ENCODE measurements at regions not wholly inside any gene's neighbourhood (a gene's known extent, or its start where the extent isn't known, plus 50 kb on each side); places are given as distances from the start of the nearest gene placed in this dataset.

DNA sequence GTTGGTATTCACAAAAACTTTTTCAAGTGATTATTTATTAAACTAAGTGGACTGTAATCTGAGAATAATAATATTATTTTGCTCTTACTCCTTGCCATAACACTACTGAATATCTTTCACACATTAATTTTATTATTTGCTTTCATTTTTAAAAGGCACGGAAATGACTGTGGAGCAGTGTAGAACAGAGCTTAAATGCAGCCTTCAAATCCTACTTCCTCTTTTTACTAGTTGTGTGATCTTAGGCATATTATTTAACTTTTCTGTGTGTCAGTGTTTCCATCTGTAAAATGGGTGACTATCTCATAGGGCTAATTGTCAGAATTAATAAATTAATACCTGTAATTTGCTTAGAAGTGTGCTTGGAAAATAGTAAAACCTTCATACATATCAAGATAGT lies 55.5 kb upstream of the SLC8A1 start:
- no peak for DNase-seq

DNA sequence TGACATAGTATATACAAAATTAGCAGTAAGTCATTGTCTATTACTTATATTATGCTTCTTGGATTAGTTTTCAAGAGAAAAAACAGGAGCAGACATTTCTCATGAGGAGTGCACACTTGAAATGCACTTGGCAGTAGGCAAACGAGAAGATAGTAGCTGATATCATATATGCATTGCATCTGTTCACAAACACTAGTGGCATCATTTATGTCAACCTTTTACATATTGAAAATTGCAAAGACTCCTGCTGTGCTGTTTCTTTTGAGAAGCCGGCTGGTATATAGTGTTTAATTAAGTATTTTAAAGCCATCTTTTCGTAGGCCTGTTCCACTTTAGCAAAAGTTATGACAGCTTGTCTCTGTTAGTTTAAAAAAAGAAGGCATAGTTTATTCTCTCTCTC lies 58.4 kb upstream of the SLC8A1 start:
- no peak for DNase-seq

GRCh38 chr2:40511661-40512213 lies 59.8 kb upstream of the SLC8A1 start:
- no peak for DNase-seq

- DNase-seq: no peak
These were observed 60.4 kb upstream of the SLC8A1 start for GRCh38 chr2:40512256-40512655.

- no peak for DNase-seq
These were observed 61.3 kb upstream of the SLC8A1 start for GRCh38 chr2:40513201-40513600.

DNA sequence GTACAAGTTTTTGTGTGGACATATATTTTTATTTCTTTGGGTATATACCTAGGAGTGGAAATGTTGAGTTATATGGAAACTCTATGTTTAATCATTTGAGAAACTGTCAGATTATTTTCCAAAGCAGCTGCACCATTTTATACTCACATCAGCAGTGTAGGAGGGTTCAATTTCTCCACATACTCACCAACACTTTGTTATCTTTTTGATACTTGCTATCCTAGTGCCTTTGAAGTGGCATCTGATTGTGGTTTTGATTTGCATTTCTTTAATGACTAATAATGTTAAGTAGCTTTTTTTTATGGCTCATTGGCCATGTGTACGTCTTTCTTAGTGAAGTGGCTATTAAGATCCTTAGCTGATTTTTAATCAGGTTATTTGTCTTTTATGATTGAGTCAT lies 64.7 kb upstream of the SLC8A1 start:
- no peak for DNase-seq

DNA sequence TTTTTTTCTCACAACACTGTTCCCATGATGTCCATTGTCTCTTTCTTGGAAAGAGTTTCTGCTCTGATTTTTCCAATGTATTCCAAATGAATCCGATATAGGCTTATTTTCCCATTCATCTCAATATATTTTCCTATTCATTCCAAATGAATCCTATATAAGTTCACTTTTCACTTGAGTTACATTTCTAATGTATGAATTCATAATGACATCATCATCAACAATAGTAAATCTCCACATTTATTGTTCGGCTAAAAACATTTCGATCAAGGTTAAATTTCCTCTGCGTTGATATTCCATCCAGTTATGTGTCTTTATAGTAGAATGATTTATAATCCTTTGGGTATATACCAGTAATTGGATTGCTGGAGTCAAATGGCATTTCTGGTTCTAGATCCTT lies 76.7 kb upstream of the SLC8A1 start:
- no peak for DNase-seq

GRCh38 chr2:40531359-40531758 lies 79.5 kb upstream of the SLC8A1 start:
- DNase-seq: no peak

- no peak for DNase-seq
These were observed 82.6 kb upstream of the SLC8A1 start for GRCh38 chr2:40534528-40534927.

- DNase-seq: no peak
These were observed 84.1 kb upstream of the SLC8A1 start for GRCh38 chr2:40535972-40536371.

GRCh38 chr2:40540026-40540425 lies 88.1 kb upstream of the SLC8A1 start:
- no peak for DNase-seq

DNA sequence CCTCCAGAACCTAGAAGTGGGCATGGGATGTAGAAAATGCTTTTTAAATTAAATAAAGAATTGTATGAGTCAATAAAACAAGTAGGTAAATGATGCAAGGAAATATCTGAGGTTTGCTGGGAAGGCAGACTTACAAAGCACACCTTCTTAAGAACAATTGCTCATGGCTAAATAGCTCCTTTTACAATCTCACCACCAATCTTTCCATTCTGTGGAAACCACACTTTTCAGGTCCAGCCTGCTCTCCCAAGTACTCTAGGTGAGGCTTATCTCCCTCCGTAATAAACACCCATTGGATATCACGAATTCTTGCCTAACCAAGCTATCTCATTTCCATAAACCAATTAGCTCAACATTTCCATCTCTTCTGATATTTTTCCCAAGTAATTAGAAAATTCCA lies 91.5 kb upstream of the SLC8A1 start:
- DNase-seq: no peak

DNA sequence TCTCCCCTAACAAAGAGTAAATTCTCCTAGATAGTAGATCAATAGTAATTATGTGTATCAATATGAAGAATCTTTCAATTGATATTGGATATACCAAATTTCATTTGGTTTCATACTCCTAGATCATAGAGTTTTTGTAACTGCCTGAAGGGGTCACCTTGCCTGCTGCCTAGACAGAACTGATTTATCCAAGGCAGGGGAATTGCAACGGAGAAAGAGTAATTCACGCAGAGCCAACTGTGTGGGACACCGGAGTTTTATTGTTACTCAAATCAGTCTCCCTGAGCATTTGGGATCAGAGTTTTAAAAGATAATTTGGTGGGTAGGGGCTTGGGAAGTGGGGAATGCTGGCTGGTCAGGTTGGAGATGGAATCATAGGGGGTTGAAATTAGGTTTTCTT lies 92.2 kb upstream of the SLC8A1 start:
- no peak for DNase-seq

GRCh38 chr2:40545645-40546044 lies 93.8 kb upstream of the SLC8A1 start:
- no peak for DNase-seq

DNA sequence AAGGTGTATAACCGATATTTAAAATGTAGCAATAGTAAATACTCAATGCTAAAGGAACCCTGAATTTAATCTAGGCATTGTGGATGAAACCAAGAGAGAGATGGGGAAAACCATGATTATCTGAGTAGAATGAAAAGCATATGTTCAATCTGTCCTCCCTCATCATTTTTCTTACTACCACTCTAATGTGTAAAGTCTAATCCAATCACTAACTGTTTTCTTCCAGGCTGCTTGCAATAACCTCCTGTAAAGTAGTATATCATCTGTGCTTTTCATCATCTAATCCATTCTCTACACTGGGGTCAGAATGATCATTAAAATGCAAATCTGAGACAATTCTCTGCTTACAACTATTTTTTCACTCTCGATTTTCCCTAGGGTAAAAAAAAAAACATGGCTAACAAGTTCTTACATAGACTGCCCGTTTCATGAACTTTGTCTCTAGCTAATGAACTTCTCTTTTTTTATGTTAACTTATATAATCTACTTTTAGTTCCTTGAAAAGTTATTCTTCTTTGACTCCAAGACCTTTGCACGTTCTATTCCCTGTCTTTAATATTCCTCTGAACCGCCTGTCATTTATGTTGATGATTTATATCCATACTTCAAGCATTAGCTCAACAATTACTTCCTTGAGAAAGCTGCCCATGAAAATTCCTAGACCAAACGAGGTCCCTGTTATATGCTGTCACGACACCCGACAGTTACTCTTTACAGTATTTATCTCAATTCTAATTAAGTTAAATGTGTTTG lies 94.7 kb upstream of the SLC8A1 start:
- no peak for DNase-seq

DNA sequence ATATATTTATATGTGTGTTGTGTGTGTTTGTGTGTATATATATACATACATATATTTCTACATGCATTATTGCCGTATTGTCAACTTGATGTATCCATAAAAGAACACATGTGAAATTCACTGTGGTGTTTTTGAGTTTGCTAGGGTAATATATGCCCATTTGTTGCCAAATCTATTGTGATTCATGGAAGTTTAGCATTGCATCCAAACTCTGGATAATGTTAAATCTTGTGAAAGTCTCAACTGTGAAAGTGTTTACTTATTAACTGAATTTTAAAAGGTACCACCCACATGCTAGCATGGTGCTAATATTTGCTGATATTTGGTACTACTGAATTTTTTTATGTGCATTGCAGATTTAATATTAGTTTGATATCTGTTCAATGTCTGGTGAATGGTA lies 96.6 kb upstream of the SLC8A1 start:
- DNase-seq: no peak

- DNase-seq: no peak
These were observed 98.2 kb upstream of the SLC8A1 start for GRCh38 chr2:40550085-40550484.

GRCh38 chr2:40551081-40551480 lies 99.2 kb upstream of the SLC8A1 start:
- no peak for DNase-seq

DNA sequence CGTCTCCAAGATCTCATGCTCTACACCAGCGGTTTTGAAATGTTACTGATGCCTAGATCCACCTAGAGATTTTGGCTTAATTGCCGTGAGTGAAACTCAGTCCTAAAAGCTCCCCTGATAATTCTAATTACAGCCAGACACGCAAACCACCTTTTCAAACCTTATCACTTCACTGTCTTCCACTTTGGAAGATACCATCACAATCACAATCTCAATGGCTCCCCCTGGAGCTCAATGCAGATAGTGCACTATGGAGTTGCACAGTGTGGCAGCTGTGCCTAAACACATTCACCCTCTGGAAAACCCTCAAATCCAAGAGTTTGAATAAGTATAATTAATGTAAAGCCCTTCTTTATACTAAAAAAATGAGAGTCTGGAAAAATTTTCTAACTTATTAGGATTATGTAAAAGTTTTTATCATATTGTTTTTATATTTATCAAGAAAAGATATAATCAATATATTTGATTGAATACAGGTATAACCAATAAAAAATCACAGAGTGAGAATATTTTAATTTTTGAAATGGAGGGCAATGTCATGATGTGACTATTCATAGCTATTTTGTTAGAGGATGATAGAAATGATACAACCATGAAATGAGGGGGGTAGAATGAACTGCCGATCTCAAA lies 102.9 kb upstream of the SLC8A1 start:
- no peak for DNase-seq

GRCh38 chr2:40556293-40556692 lies 104.4 kb upstream of the SLC8A1 start:
- no peak for DNase-seq

- DNase-seq: no peak
These were observed 104.8 kb upstream of the SLC8A1 start for GRCh38 chr2:40556739-40557138.

DNA sequence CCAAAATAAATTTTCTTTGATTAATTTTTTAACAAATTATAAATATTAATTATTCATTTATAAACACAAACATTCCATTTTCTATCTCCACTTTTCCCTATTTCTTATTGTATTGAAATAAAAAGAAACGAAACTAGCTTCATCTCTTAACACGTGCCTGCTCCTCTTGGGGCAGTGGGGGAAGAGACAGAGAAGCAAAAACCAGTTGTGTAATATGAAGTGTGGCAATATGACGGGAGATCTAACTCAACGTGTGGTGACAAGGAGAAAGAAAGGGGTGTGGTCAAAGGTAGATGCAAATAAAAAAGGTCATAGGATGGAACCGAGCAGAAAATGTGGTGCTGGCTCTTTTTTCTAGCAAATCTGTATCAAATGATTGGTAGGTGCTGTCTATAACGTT lies 106.9 kb upstream of the SLC8A1 start:
- no peak for DNase-seq

- no peak for DNase-seq
These were observed 107.3 kb upstream of the SLC8A1 start for GRCh38 chr2:40559175-40559574.

GRCh38 chr2:40564184-40564583 lies 112.3 kb upstream of the SLC8A1 start:
- DNase-seq: no peak

DNA sequence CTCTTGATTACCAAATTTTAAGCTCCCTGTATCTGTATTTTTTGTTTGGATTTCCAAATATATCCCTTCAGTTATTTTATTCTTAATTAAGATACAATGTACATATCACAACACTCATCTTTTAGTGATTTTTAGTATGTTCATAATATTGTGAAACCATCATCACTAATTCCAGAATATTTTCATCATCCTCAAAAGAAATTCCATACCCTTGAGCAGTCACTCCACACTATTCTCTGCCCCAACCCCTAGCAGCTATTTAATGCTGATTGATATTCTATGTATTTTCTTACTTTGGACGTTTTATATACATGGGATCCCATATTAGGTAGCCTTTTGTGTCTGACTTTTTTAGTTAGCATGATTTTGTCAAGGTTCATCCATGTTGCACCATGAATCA lies 127.4 kb upstream of the SLC8A1 start:
- no peak for DNase-seq
